Inferior parietal cortex (tissue), 1 donor: ENCODE measurements at regions not wholly inside any gene's neighbourhood (a gene's known extent, or its start where the extent isn't known, plus 50 kb on each side); places are given as distances from the start of the nearest gene placed in this dataset.

Experiments used
- DNase-seq: peaks from one replicate; pipeline ENCODE4 v3.0.0-alpha.2; 2016; ENCODE audit errors: extremely low spot score

DNA sequence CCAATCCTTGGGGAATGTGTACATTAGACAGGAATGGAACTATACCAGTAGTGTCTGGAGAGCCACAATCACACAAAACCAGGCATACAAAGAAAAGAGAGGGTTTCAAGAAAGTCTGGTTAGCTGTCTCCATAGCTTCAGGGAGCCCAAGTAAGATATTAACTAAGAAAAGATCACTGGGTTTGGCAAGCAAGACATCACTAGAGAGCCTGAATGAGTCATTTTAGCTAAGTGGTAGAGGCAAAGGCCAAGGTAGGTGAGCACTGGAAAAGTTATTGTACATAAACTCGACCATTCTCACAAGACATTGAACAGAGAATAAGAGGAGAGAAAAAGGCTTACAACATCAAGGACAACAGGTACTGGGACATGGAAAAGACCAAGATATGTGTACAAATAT lies 143.8 kb upstream of the ARL4C start:
- DNase-seq = no peak

DNA sequence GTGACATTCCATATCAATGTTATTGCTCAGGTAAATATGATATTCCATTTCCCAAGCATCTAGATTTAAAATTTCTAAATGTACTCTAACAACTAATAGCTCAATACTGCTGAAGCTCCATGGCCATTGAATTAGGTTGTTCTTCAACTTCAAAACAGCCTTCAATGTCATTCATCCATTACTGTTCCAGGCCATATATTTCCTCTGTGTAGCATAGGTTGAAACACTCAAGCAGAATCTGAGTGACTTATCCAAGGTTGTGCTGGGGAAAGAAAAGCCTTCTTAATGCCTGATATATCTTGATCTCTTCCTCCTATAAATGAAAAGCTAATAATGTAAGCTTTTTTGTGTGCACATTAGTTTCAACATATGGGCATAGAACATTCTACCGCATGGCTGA lies 142.1 kb upstream of the ARL4C start:
- DNase-seq = no peak

DNA sequence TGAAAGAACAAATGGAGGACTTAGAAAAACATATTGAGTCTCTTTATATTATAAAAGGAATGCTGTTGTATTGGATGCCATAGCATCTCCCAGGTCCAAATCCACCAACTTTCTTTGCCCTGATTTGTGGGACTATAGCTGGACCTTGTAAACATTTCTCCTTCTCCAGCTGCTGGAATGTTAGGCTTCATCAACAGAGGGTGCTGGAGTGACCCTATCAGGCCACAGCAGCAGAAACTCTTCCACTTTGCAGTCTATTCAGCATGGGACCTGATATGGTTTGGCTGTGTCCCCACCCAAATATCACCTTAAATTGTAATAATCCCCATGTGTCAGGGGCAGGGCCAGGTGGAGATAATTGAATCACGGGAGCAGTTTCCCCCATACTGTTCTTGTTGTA lies 138.4 kb upstream of the ARL4C start:
- no peak for DNase-seq

DNA sequence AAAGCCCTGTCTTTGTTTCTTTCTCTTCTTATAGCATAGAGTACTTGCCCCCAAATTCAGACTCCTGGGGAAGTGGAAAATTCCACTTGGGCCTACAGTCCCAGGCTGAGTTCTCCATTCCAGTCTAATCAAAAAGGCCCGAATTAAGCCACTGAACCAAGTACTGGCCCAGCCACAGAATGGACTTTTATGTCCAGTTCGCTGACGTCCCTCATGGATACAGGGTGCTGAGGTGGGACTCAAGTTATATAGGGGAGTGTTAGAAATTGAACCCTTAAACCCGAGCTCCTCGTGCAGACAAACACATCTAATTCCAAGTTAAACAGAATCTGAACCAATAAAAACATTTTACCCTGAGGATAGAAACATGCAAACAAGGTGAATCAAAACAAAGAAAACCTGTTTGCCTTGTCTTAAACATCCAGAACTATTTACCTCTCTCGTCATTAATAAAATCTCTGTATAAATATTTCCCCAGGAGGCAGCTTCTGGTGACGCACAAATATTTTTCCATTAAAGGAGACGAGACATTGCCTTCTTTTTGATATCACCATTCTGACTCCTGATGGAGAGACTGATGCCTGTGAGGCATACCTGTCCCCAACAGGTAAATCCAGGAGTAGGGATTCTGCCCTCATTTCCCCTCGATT lies 136.8 kb upstream of the ARL4C start:
- no peak for DNase-seq

DNA sequence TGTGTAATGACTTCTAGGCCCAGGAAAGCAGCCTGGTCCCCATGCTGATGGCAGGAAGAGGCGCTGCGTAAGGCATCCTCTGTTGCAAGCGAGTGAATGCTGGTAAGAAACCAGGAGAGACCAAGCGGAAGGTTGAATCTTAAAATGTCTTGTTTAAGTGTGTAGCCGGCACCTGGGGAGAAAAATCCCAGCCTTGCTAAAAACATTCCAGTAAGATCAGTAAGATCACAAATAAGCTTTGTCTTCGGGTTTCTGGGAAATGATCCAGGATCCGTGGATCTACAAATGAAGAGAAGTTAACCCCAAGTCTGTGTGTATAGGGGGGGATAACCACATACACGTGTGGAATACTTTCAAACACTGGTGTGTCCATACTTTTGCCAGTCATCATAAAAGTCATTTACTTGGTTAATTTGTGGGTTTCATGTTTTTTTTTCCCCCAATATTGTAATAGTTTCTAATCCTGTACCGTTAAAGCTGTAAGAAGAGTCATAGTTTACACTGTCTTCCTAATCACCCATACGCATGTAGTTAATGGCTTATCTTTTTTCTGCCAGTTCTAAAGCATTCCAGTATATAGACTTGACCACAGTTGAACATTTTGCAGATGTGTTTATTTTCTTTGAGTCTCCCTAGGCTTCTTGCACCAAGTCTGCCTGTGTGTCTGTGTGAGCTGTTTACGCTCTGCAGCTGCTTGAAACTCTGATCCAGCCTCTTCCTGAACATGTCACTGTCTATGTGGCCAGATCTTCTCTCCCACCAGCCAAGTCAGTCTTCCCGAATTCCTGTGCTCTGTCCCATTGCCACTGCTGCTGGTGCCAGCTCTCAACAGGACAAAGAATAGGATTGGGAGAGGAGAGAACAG lies 135.9 kb upstream of the ARL4C start:
- DNase-seq = no peak

DNA sequence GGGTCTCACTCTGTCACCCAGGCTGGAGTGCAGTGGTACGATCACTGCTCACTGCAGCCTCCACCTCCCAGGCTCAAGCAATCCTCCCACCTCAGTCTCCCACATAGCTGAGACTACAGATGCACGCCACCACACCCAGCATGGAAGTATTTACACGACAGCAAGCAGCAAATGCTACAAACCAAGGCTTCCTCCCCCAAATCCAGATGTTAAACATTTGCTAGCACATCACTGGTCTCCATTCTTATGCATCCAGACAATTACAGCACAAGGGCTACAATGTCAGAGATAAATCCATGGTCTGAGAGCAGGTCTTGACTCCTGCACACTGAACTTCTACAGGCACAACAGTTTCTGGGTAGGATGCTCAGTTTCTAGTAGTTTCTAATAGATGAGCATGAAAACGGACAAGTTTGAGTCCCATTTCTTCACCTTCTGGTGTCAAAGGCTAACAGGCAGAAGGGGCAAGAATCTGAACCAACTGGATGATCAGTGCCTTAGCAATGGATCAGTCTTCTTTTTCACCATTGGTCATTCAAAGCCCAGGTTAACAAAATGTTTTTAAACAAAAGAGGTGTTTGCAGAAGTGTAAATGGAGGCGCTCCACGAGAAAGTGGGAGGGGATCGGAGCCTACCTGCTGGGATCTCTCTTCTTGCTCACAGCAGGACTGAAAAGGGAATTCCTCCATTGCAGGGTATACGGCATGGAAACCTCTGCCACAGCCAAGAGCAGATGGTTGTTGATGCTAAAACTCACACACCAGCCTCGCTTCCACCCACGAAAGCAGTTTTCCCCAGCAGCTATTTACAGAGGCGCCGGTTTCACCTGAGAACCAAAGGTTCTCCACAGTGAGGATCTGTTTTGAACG lies 135.0 kb upstream of the ARL4C start:
- no peak for DNase-seq

DNA sequence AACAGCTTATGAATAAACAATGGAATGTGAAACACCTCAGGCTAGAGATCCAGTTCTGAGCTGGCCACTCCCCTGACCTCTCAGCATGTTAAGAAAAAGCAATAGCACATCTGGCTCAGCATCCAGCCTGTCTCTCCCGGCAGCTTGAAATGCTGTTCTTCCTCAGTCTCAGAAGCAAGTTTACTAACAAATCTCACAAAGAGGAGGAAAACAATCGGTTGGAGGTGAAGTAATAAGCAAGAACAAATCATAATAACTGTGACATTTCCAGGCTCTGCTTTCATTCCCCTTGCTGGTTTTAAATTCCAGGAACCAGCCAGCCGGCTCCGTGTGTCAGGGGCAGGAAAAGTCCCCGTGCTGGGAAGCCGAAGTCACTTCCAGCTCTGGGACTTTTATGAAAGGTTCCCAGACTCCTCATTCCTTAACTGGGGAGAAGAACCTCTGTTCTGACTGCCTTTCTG lies 133.9 kb upstream of the ARL4C start:
- DNase-seq = no peak

DNA sequence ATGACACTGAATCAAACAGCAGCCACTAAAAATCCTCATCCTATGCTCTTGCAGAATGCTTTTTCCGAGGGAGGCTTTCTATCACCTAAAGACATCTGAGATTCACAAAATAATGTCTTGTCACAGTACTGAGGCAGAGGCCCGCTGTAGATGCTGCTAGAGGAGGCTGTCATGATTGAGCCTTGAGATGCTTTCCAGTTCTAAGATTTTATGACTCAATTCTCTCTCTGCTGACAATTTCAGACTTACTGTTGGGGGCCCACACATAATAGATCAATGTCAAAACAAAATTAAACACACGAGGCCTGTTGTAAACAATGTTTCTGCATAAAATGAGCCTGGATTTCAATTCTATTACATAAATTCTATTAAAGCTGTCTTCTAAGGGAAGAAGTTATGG lies 132.7 kb upstream of the ARL4C start:
- DNase-seq = no peak

DNA sequence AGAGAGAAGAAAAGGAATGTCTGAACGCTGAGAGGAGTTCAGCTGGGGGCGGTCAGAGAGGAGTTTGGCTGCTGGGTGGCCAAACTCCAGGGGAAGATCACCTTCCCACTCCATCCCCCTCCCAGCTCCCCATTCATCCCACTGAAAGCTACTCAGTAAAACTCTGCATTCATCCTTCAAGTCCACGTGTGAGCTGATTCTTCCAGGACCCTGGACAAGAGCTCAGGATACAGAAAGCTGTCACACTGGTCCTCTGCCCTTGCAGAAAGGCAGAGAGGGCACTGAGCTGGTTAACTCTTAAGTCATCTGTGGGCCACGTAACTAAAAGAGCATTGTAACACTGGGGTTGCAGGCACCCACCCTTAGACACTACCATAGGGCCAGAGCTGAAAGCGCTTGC lies 132.1 kb upstream of the ARL4C start:
- DNase-seq = no peak

DNA sequence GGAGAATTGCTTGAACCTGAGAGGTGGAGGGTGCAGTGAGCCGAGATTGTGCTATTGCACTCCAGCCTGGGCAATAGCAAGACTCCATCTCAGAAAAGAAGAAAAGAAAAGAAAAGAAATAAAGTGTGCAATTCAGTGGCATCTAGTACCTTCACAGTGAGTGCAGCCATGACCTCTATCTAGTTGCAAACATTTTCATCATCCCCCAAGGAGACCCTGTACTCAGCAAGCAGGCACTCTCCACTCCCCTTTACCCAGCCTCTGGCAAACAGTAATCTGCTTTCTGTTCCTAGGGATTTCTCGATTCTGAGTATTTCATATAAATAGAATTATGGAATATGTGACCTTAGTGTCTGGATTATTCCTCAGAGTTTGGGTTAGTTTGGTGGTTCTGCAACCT lies 130.4 kb upstream of the ARL4C start:
- DNase-seq = no peak

DNA sequence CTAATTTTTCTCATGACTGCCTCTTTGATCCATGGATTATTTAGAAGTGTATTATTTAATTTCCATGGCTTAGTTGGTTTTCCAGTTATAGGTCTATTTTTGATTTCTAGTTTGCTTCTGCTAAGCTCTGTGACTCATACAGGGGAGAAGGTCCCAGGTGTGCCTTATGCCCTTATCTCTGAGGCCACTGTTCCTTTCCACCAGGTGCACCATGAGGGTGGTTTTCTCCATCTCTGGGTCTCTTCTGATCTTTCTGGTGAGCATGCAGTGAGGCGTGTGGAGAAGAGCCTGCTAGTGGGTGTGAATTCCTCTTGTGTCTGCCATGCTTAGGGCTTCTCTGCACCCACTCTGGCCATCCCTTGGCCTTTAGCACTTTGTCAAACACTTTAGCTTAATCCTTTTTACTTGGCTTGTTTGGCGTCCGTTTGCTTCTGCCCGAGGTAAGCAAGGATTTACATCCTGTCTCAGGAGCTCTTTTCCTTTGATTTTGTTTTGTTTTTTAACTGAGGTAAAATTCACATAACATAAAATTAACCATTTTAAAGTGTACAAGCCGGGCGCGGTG lies 129.8 kb upstream of the ARL4C start:
- DNase-seq = no peak

DNA sequence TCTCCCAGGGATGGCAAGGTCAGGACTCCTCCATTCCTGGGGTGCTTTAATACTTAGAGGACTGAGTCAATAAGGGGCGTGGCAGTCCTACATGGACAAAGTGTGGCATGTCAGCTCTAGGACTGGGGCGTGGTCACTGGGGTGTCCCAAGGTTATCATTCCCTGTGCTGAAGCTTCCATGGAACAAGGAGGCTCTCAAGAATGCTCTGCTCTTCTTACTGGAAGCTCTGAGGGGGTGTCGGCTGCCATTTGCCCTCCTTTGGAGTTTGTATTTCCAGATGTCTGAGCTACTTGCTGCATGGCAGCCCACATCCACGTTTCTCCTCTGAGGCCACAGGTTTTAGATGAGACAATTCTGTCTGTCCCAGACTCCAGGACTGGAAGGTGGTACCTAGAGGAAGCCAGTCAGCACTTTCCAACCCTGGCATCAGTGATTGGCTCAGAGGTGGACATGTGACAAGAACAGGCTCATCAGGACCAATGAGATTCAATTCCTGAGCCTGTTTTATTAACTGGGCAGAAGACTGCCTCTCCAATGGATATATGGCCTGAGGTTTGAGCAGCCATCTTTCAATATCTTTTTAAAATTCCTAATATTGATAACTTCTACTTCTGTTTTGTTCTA lies 128.9 kb upstream of the ARL4C start:
- DNase-seq = no peak

DNA sequence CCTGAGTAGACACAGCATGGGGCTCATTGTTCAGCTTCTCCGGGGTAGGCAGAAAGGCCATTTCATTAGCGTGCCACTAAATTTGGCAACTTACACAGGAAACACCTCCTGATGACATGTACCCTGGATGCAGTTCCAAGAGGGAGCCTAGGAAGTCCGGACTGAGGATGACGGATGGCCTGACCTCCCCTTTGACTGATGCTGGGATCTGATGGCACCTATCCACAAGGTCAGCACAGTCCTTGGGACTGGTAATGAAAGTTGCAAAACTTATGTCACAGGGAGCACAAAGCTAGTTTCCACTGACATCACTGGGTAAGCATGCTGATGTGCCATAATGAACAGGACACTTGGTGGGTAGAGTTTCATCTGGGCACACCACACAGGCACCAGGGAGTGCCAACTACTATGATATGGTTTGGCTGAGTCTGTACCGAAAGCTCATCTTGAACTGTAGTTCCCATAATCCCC lies 126.7 kb upstream of the ARL4C start:
- DNase-seq = no peak

DNA sequence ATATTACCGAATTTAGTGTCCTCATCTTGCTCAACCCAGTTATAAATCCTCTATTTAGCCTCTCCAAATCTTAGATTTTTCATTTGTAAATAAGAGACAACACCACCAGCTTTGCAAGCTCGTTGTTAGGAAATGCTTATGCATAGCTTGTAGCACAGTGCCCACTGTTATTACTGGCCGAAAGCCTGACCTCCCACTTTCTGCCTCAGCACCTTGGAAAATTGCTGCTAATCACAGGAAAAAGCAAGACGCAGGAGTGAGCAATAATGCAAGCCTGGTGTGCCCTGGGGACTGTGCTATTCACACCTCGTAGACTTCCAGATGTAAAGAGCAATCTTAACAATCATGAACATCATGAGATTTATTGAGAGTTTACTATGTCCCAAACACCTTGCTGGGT lies 124.2 kb upstream of the ARL4C start:
- no peak for DNase-seq

DNA sequence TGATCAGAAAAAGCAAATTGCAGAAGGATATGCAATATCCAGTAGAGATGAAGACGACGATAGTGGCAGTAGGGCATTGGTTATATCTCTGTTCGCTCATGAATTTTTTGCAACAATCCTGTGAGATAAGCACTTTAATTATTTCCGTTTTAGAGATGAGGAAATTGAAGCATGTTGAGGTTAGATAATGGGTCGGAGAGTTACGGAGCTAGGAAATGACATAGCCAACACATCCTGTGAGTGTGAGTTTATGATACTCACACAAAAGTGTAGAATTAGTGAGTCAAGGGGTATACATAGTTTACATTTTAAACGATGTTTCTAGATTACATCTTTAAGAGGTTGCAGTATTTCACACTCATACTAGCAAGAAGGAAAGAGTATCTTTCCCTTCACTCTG lies 123.1 kb upstream of the ARL4C start:
- DNase-seq = no peak

DNA sequence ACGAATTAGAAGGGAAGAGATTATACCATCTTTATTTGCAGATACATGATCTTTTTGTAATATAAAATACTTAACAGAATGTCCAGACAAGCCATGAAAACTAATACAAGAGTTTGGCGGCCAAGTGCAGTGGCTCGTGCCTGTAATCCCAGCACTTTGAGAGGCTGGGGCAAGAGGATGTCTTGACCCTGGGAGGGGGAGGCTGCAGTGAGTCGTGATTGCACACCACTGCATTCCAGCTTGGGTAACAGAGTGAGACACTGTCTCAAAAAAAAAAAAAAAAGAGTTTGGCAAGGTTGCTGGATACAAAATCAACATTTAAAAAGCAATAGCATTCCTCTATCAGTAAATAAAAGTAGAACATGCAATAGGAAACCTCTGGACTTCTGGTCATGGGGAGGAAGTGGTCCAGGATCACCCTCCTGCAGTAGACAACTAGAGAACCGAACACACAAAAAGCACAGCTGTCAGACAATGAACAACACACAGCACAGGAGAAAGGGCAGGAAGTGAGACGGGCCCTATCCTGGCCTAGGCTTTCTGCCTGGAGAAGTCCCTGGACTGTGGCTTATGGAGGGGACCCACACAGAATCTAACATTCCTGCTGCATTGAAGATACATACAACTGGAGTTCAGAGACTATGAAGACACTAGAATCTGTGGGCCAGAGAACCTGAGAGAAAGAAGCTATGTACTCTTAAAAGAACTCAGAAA lies 118.9 kb upstream of the ARL4C start:
- DNase-seq = no peak

DNA sequence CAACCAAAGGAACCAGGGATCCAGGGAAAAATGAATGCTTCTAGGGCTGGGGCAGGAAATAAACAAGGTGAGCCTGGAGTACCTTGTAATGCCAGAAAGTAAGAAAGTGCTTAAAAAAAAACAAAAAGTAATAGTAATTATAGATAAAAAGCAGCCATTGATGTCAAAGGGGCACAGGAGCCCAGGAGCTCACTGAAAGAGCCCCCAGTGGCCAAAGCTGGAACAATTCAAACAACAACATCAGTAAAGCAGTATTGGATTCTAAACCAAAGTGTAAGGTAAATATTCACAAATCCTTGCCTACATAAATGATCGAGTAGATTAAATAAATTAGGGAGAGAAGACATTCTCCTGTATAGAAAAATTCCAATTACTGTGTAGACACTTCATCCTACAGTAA lies 114.3 kb upstream of the ARL4C start:
- DNase-seq = no peak

DNA sequence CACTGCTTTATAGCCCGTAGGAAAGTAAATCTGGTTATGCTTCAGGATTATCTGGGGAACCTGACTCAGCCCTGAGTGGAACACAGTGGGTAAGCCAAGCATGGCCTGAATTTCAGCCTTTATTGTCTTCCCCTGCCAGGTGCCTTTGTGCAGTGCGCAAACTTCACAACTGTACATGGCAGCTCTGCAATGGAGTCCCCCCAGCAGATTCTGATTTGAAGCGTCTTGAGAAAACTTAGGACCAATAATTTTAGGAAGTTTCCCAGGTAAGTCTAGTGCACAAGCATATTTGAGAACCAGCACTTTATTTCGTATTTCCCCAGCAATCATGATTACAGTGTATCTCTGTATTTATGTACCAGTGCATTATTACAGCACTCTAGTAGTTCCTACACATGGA lies 112.1 kb upstream of the ARL4C start:
- no peak for DNase-seq

DNA sequence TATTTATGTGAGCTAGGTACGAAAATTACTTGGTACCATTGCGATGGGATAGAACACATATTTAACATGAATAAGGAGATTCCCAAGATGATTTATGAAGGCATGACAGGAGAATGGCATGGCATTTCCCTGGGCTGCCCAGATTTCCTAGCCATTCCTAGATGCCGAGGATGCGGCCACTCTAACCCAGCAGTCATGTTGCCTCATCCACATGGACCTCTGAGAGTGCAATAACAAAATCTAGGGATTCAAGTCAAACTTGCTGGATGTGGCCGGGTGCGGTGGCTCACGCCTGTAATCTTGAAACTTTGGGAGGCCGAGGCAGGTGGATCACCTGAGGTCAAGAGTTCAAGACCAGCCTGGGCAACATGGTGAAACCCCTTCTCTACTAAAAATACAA lies 110.8 kb upstream of the ARL4C start:
- DNase-seq = no peak

DNA sequence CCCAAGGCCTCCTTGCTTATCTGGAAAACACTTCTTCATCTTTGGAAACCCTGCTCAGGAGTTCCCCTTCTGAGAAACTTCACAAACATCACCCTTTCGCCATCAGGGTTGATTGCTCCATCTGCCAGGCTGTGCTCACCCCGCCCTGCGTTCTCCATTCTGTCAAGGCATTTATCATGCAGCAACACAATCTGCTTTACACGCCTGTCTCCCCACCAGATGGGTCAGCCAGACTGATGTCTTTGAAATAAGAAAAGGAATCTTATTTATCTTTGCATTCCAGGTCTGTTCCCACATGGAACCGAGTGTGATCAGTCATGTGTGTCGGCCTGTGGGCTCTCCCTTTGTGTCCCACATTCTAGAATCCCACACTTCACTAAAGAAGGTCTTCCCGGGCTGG lies 110.0 kb upstream of the ARL4C start:
- no peak for DNase-seq

DNA sequence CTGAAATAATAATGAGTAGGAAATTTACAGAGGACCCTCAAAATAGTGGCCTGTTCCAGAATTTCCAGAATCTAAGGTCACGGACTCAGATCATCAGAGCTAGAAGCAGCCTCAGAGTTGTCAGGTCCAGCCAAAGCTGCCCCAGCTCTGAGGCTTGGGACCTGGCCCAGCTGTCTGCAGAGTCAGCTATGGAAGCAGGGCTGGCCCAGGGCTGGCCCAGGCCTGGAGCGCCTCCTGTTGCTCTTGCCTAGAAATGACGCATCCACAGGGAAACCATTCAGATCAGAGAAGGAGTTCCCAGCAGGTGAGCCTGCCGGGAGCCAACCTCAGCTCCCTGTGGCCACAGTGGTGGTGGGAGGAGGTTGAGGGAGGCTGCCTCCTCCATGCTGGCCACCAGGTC lies 106.7 kb upstream of the ARL4C start:
- DNase-seq = no peak
